ENCODE measurements at regions not wholly inside any gene's neighbourhood (a gene's known extent, or its start where the extent isn't known, plus 50 kb on each side); places are given as distances from the start of the nearest gene placed in this dataset.

- FAIRE-seq (no peak), DNase-seq (ENCODE audit: low spot score) (no peak), ATAC-seq (no peak)
- ChIA-PET CTCF (ENCODE audit: low intra/inter-chr PET ratio, low total read pairs) (no interaction called here), POLR2A (no interaction called here)
- in situ Hi-C loops (cut with HindIII; ENCODE audit: extremely low pct_ligation_motif_present, low pct_unique_long_range_greater_than_20kb) (no loop called here), intact Hi-C loops (cut with micrococcal nuclease; ENCODE audit: unreplicated experiment) (no loop called here)
- Histone ChIP-seq H3K36me3 (replicated peaks in 1 of 2; ENCODE audit: control insufficient read depth in 1 of 2, insufficient read depth in 2 of 2, low read length in 2 of 2) (no peaks in the 10 kb centered on the region), H3K9me3 (ENCODE audit: low read length) (peaks cover 83% of the 10 kb centered on the region), H3K27me3 (ENCODE audit: control insufficient read depth in 1 of 2, insufficient read depth in 2 of 2, low read length in 2 of 2) (no peaks in the 10 kb centered on the region), H2AFZ (ENCODE audit: low read length) (no peak overlapping the region), H3K27ac (ENCODE audit: extremely low read length, insufficient read depth, low read length) (no peak overlapping the region), H4K20me1 (ENCODE audit: insufficient read depth, low read length) (no peaks in the 10 kb centered on the region), H3K4me1 (ENCODE audit: insufficient read depth, low read length) (no peaks in the 10 kb centered on the region), H3K9ac (ENCODE audit: insufficient read depth, low read depth, low read length) (no peak overlapping the region), H3K4me3 (replicated peaks in 1 of 3; ENCODE audit: insufficient read depth in 1 of 3, low read depth in 2 of 3, low read length in 3 of 3) (no peak overlapping the region), H3K79me2 (ENCODE audit: insufficient read depth, low read length) (no peaks in the 10 kb centered on the region), H3K4me2 (ENCODE audit: low read depth, low read length) (no peak overlapping the region)
- 39% methylated on average over 1 of the region's 1 CpG for WGBS (ENCODE audit: low lambda C conversion rate)
- no TSS peak for BruUV-seq (replicated peaks)
- TF ChIP-seq ZFP90 (CRISPR knock-in tag; IDR thresholded peaks at IDR 0.05; ENCODE audit: borderline replicate concordance) (no peak), MAFK (conservative IDR thresholded peaks at IDR 0.05 in 1 of 2, IDR thresholded peaks at IDR 0.05 in 1 of 2; ENCODE audit: low read length in 2 of 2) (peak; percentile 3 to 73; a peak in 2 of 4 replicates), CCDC6 (CRISPR knock-in tag; IDR thresholded peaks at IDR 0.05) (no peak), SOX6 (IDR thresholded peaks at IDR 0.05) (no peak), SOX6 (CRISPR knock-in tag; IDR thresholded peaks at IDR 0.05) (no peak), MAFF (IDR thresholded peaks at IDR 0.05; ENCODE audit: low read depth, low read length) (peak; percentile 58; the same call in 1 of the 2 replicates)
Observed at GRCh38 chr2:13546131-13546530, 829.4 kb downstream of the TRIB2 start.

- in situ Hi-C loops (cut with HindIII; ENCODE audit: extremely low pct_ligation_motif_present, low pct_unique_long_range_greater_than_20kb), result no loop called here
- DNase-seq (ENCODE audit: low spot score) (no peak), FAIRE-seq (no peak), ATAC-seq (no peak)
- Histone ChIP-seq H3K9me3 (ENCODE audit: low read length) (peaks cover 82% of the 10 kb centered on the region), H3K36me3 (replicated peaks in 1 of 2; ENCODE audit: control insufficient read depth in 1 of 2, insufficient read depth in 2 of 2, low read length in 2 of 2) (no peaks in the 10 kb centered on the region), H4K20me1 (ENCODE audit: insufficient read depth, low read length) (no peaks in the 10 kb centered on the region), H3K4me1 (ENCODE audit: insufficient read depth, low read length) (no peaks in the 10 kb centered on the region), H3K4me3 (replicated peaks in 1 of 3; ENCODE audit: insufficient read depth in 1 of 3, low read depth in 2 of 3, low read length in 3 of 3) (no peak overlapping the region), H2AFZ (ENCODE audit: low read length) (no peak overlapping the region), H3K27me3 (ENCODE audit: control insufficient read depth in 1 of 2, insufficient read depth in 2 of 2, low read length in 2 of 2) (no peaks in the 10 kb centered on the region), H3K4me2 (ENCODE audit: low read depth, low read length) (no peak overlapping the region), H3K27ac (ENCODE audit: extremely low read length, insufficient read depth, low read length) (no peak overlapping the region), H3K9ac (ENCODE audit: insufficient read depth, low read depth, low read length) (no peak overlapping the region), H3K79me2 (ENCODE audit: insufficient read depth, low read length) (no peaks in the 10 kb centered on the region)
- WGBS (ENCODE audit: low lambda C conversion rate), result 39% methylated on average over 6 of the region's 6 CpGs
- POLR2A ChIA-PET, result no interaction called here
- CTCF ChIA-PET (ENCODE audit: low intra/inter-chr PET ratio, low total read pairs), result no interaction called here
- no TSS peak for BruUV-seq (replicated peaks)
- intact Hi-C loops (cut with micrococcal nuclease; ENCODE audit: unreplicated experiment), result no loop called here
- TF ChIP-seq SIN3A (IDR thresholded peaks at IDR 0.05; ENCODE audit: borderline replicate concordance, low read depth, low read length) (no peak), TOE1 (CRISPR knock-in tag; IDR thresholded peaks at IDR 0.05) (no peak), ZNF367 (CRISPR knock-in tag; IDR thresholded peaks at IDR 0.05; ENCODE audit: borderline replicate concordance) (no peak), SIX1 (CRISPR knock-in tag; IDR thresholded peaks at IDR 0.05; ENCODE audit: borderline replicate concordance) (no peak), ZNF580 (CRISPR knock-in tag; IDR thresholded peaks at IDR 0.05; ENCODE audit: borderline replicate concordance, low read depth) (no peak), ZNF136 (CRISPR knock-in tag; IDR thresholded peaks at IDR 0.05; ENCODE audit: low read depth) (no peak), SOX5 (CRISPR knock-in tag; IDR thresholded peaks at IDR 0.05; ENCODE audit: borderline replicate concordance) (no peak), SP1 (IDR thresholded peaks at IDR 0.05) (no peak), SP1 (CRISPR knock-in tag; IDR thresholded peaks at IDR 0.05) (no peak), MEIS2 (CRISPR knock-in tag; IDR thresholded peaks at IDR 0.05) (no peak), KDM3A (CRISPR knock-in tag; IDR thresholded peaks at IDR 0.05; ENCODE audit: low read depth) (no peak), TRIM22 (IDR thresholded peaks at IDR 0.05) (no peak), FOXM1 (CRISPR knock-in tag; IDR thresholded peaks at IDR 0.05) (no peak), ZFP1 (CRISPR knock-in tag; IDR thresholded peaks at IDR 0.05) (no peak), SIN3B (IDR thresholded peaks at IDR 0.05; ENCODE audit: low read length) (no peak)
Observed at GRCh38 chr2:13550285-13551231, 833.8 kb downstream of the TRIB2 start.

Measured in HepG2 (cell line).